Esophagus muscularis mucosa (tissue), 4 donors: ENCODE measurements at regions not wholly inside any gene's neighbourhood (a gene's known extent, or its start where the extent isn't known, plus 50 kb on each side); places are given as distances from the start of the nearest gene placed in this dataset.

Experiments
- DNase-seq: peaks from one replicate; pipeline ENCODE4 v3.0.0-alpha.2; 2017; ENCODE audit errors: extremely low spot score
- H3K27ac ChIP-seq, 4 donors: fragments of 200-600 bp; sonication (generic); replicated peaks in 1 of 4; 1 replicate in 3 of 4; 2 replicates in 1 of 4; pipeline ENCODE4 v1.5.1; 2016 to 2019; ENCODE audit warnings: mild to moderate bottlenecking in 1 of 4
- H3K27me3 ChIP-seq, 4 donors: fragments of 200-600 bp; sonication (generic); one replicate each; pipeline versions ENCODE4 v1.5.1 to v1.6.0; 2016 to 2019
- H3K36me3 ChIP-seq, 4 donors: fragments of 200-600 bp; sonication (generic); one replicate each; pipeline ENCODE4 v1.5.1; 2016 to 2019
- H3K4me1 ChIP-seq, 4 donors: fragments of 200-600 bp; sonication (generic); one replicate each; pipeline ENCODE4 v1.5.1; 2016 to 2019
- H3K4me3 ChIP-seq, 4 donors: fragments of 200-600 bp; sonication (generic); 1 replicate in 2 of 4; 2 replicates in 2 of 4; pipeline ENCODE4 v1.5.1; 2016 to 2019; ENCODE audit warnings: mild to moderate bottlenecking in 4 of 4, moderate library complexity in 1 of 4
- H3K9me3 ChIP-seq, 4 donors: fragments of 200-600 bp; sonication (generic); 1 replicate in 3 of 4; 2 replicates in 1 of 4; pipeline ENCODE4 v1.5.1; 2016 to 2019
- CTCF ChIP-seq, 3 experiments: fragments of 200-600 bp in 2 of 3; fragments of 450-650 bp in 1 of 3; sonication (generic) in 2 of 3; IDR thresholded peaks; one replicate each; pipeline ENCODE4 v1.5.1; 2017 to 2019; ENCODE audit warnings: antibody characterized with exemption in 3 of 3, mild to moderate bottlenecking in 2 of 3, moderate library complexity in 1 of 3
- EP300 ChIP-seq: sonication (generic); formaldehyde crosslinking; IDR thresholded peaks from one replicate; pipeline ENCODE4 v1.6.1; 2017; ENCODE audit warnings: antibody characterized with exemption
- POLR2A ChIP-seq: fragments of 450-650 bp; IDR thresholded peaks from one replicate; pipeline ENCODE4 v1.6.1; 2017; ENCODE audit warnings: antibody characterized with exemption, moderate library complexity, mild to moderate bottlenecking, low read depth
- POLR2AphosphoS5 ChIP-seq, 2 donors: sonication (generic); formaldehyde crosslinking; IDR thresholded peaks; one replicate each; pipeline ENCODE4 v1.6.1; 2017; ENCODE audit warnings: antibody characterized with exemption in 2 of 2
- WGBS: methylation state at CpG from one replicate; pipeline ENCODE4 v1.1.5; 2018; 5-methylcytosine and 5-hydroxymethylcytosine counted together
- intact Hi-C: fragments of 100-400 bp; cut with DNase I; formaldehyde crosslinking; loops from one replicate; pipeline ENCODE4 v1.15.1; 2023

GRCh38 chr2:144999071-144999875, 479.4 kb upstream of the ZEB2 start:
- WGBS = 67% methylated on average over 7 of the region's 7 CpGs
- Histone ChIP-seq H3K27ac (no peak overlapping the region), H3K4me3 (no peak overlapping the region), H3K27me3 (no peaks in the 10 kb centered on the region), H3K4me1 (no peaks in the 10 kb centered on the region), H3K36me3 (no peaks in the 10 kb centered on the region), H3K9me3 (no peaks in the 10 kb centered on the region)
- intact Hi-C loops = no loop called here
- DNase-seq = no peak
- TF ChIP-seq EP300 (no peak), POLR2A (no peak), POLR2AphosphoS5 (IDR thresholded peaks at IDR 0.05) (no peak), CTCF (IDR thresholded peaks at IDR 0.05) (no peak)

- H3K4me1 ChIP-seq = no peaks in the 10 kb centered on the region
- H3K27ac ChIP-seq = no peak overlapping the region
- DNase-seq = no peak
- H3K36me3 ChIP-seq = no peaks in the 10 kb centered on the region
- intact Hi-C loops = no loop called here
- no peak overlapping the region for H3K4me3 ChIP-seq
- no peaks in the 10 kb centered on the region for H3K9me3 ChIP-seq
- 72% methylated on average over 4 of the region's 4 CpGs for WGBS
- H3K27me3 ChIP-seq = no peaks in the 10 kb centered on the region
- TF ChIP-seq CTCF (IDR thresholded peaks at IDR 0.05) = no peak
- TF ChIP-seq POLR2A = no peak
- no peak for TF ChIP-seq EP300
- TF ChIP-seq POLR2AphosphoS5 (IDR thresholded peaks at IDR 0.05) = no peak
Observed at GRCh38 chr2:144998435-144998834, 478.5 kb upstream of the ZEB2 start.

- 54% methylated on average over 5 of the region's 5 CpGs for WGBS
- no peaks in the 10 kb centered on the region for H3K27me3 ChIP-seq
- peak overlapping the region; percentile 32 to 49 (median 34) for H3K27ac ChIP-seq
- H3K9me3 ChIP-seq = no peaks in the 10 kb centered on the region
- no peaks in the 10 kb centered on the region for H3K4me1 ChIP-seq
- H3K36me3 ChIP-seq = no peaks in the 10 kb centered on the region
- intact Hi-C loops = no loop called here
- no peak overlapping the region for H3K4me3 ChIP-seq
- no peak for DNase-seq
- TF ChIP-seq POLR2AphosphoS5 (IDR thresholded peaks at IDR 0.05) = no peak
- TF ChIP-seq POLR2A = no peak
- TF ChIP-seq EP300 = no peak
- no peak for TF ChIP-seq CTCF (IDR thresholded peaks at IDR 0.05)
Observed at GRCh38 chr2:144996225-144996795, 476.4 kb upstream of the ZEB2 start.

GRCh38 chr2:144995482-144995881, 475.6 kb upstream of the ZEB2 start:
- intact Hi-C loops = no loop called here
- 41% methylated on average over 3 of the region's 3 CpGs for WGBS
- H3K36me3 ChIP-seq = no peaks in the 10 kb centered on the region
- no peak for DNase-seq
- H3K4me1 ChIP-seq = no peaks in the 10 kb centered on the region
- no peak overlapping the region for H3K4me3 ChIP-seq
- TF ChIP-seq EP300 = no peak
- no peak for TF ChIP-seq POLR2A
- no peak for TF ChIP-seq CTCF (IDR thresholded peaks at IDR 0.05)
- no peak for TF ChIP-seq POLR2AphosphoS5 (IDR thresholded peaks at IDR 0.05)
- H3K27me3 ChIP-seq = no peaks in the 10 kb centered on the region
- peak overlapping the region in 3 of 4 donors; percentile 32 to 49 (median 36) for H3K27ac ChIP-seq
- no peaks in the 10 kb centered on the region for H3K9me3 ChIP-seq
